ENCODE measurements at regions not wholly inside any gene's neighbourhood (a gene's known extent, or its start where the extent isn't known, plus 50 kb on each side); places are given as distances from the start of the nearest gene placed in this dataset.

DNA sequence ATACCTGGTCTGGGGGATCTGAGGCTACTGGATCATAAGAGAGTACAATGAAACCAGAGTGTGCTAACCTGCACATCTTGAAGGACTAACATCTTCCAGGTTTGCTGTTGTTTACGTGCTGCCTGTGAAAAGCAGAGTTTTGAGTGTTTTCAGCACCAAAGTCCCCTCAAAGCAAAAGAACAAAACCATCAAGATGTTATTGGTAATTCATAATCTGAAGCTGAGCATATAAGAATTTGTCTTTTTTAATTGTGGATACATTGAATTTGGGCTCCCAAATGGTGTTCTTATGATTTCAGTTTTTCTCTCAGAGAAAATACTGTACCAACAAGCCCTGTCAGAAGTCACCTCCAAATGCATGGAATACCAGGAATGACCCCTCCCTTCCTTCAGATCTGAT, 110.2 kb downstream of the BTG1 start:
- TF ChIP-seq EZH2 (IDR thresholded peaks at IDR 0.05; ENCODE audit: low read depth) (no peak), CTCF (conservative IDR thresholded peaks at IDR 0.05) (no peak)

Measured in PC-9 (cell line).